ENCODE measurements at regions not wholly inside any gene's neighbourhood (a gene's known extent, or its start where the extent isn't known, plus 50 kb on each side); places are given as distances from the start of the nearest gene placed in this dataset.

DNA sequence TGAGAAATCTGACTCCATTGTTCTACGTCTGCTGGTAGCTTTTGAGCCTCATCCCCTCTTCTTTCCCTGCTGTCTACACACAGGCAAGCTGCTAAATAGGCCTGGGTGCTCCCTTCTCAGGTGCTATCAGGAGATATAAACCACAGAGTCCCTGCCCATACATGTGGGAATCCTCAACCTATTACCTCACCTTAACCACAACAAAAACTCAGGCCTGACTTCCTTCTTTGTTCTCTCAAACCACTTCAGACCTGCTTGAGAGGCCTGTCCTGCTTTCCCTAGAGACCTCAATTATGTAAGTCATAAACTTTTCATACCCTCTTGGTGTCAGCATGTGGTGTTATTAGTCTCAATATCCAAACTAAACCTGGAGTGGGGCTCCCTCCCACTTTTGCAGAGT, 75.0 kb upstream of the MAGI2 start:
- Histone ChIP-seq H3K36me3 (ENCODE audit: low read depth) (no peaks in the 10 kb centered on the region), H4K20me1 (ENCODE audit: insufficient read depth) (no peaks in the 10 kb centered on the region), H3K27me3 (ENCODE audit: insufficient read depth, low read depth) (no peaks in the 10 kb centered on the region), H3K9me3 (ENCODE audit: insufficient read depth, low read depth) (no peaks in the 10 kb centered on the region), H3K27ac (no peak overlapping the region), H3K4me3 (no peak overlapping the region), H3F3A (ENCODE audit: insufficient read depth, low read depth) (no peaks in the 10 kb centered on the region), H3K9me2 (ENCODE audit: insufficient read depth) (no peaks in the 10 kb centered on the region; the same call in 1 of the 2 replicates), H3K79me2 (ENCODE audit: low read depth) (no peaks in the 10 kb centered on the region), H3K4me2 (no peak overlapping the region), H2AFZ (no peak overlapping the region), H3K4me1 (replicated peaks; ENCODE audit: insufficient read depth) (peaks cover 10% of the 10 kb centered on the region; the same call in 1 of the 2 replicates)
- TF ChIP-seq, protein P1, sequence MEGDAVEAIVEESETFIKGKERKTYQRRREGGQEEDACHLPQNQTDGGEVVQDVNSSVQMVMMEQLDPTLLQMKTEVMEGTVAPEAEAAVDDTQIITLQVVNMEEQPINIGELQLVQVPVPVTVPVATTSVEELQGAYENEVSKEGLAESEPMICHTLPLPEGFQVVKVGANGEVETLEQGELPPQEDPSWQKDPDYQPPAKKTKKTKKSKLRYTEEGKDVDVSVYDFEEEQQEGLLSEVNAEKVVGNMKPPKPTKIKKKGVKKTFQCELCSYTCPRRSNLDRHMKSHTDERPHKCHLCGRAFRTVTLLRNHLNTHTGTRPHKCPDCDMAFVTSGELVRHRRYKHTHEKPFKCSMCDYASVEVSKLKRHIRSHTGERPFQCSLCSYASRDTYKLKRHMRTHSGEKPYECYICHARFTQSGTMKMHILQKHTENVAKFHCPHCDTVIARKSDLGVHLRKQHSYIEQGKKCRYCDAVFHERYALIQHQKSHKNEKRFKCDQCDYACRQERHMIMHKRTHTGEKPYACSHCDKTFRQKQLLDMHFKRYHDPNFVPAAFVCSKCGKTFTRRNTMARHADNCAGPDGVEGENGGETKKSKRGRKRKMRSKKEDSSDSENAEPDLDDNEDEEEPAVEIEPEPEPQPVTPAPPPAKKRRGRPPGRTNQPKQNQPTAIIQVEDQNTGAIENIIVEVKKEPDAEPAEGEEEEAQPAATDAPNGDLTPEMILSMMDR (conservative IDR thresholded peaks at IDR 0.05): no peak
- TF ChIP-seq EZH2 (IDR thresholded peaks at IDR 0.05; ENCODE audit: low read depth): no peak
- BruUV-seq (replicated peaks): no TSS peak
- peak in 1 of 2 experiments; percentile 35 for DNase-seq
- POLR2A ChIA-PET (ENCODE audit: unreplicated experiment): interaction anchor here (0.7 kb wide), 1 partner anchor 194 kb away, joined by 3 read pairs; no protein-coding TSS in a partner anchor
- intact Hi-C loops (cut with micrococcal nuclease; ENCODE audit: unreplicated experiment): no loop called here
- CTCF ChIA-PET: no interaction called here

- TF ChIP-seq, protein P1 (conservative IDR thresholded peaks at IDR 0.05): no peak
- TF ChIP-seq EZH2 (IDR thresholded peaks at IDR 0.05; ENCODE audit: low read depth): no peak
- Histone ChIP-seq H3K9me2 (ENCODE audit: insufficient read depth) (no peaks in the 10 kb centered on the region), H3K4me2 (no peak overlapping the region), H3K27ac (no peak overlapping the region), H4K20me1 (ENCODE audit: insufficient read depth) (no peaks in the 10 kb centered on the region), H3F3A (ENCODE audit: insufficient read depth, low read depth) (no peaks in the 10 kb centered on the region), H3K4me3 (no peak overlapping the region), H3K9me3 (ENCODE audit: insufficient read depth, low read depth) (no peaks in the 10 kb centered on the region), H3K36me3 (ENCODE audit: low read depth) (no peaks in the 10 kb centered on the region), H3K27me3 (ENCODE audit: insufficient read depth, low read depth) (no peaks in the 10 kb centered on the region), H2AFZ (no peak overlapping the region), H3K4me1 (replicated peaks; ENCODE audit: insufficient read depth) (peaks cover 10% of the 10 kb centered on the region; the same call in 1 of the 2 replicates), H3K79me2 (ENCODE audit: low read depth) (no peaks in the 10 kb centered on the region)
- ChIA-PET CTCF (no interaction called here), POLR2A (ENCODE audit: unreplicated experiment) (no interaction called here)
- no peak for DNase-seq
- intact Hi-C loops (cut with micrococcal nuclease; ENCODE audit: unreplicated experiment): no loop called here
- no TSS peak for BruUV-seq (replicated peaks)
Observed at GRCh38 chr7:79524048-79524447, 70.6 kb upstream of the MAGI2 start.

DNA sequence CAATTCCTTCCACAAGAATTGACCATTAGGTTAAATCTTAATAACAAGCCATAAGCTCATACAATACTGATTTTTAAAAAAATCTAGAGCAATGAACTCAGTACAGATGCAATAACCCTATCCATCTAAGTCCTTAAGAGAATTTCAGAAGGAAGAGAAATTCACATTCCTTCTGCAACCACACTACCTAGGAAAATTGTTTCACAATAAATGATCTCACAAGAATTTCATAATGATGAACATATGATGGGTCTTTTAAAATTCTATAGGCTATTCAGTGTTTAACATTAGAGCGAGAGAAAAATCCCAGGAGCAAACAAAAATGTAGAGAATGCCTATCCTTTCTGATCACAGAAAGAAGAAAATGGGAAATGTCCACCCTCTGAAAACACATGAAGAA, 70.0 kb upstream of the MAGI2 start:
- DNase-seq: no peak
- BruUV-seq (replicated peaks): no TSS peak
- no peaks in the 10 kb centered on the region for H3K27me3 ChIP-seq (ENCODE audit: insufficient read depth, low read depth)
- no peak overlapping the region for H3K4me3 ChIP-seq
- H3K27ac ChIP-seq: no peak overlapping the region
- intact Hi-C loops (cut with micrococcal nuclease; ENCODE audit: unreplicated experiment): no loop called here
- H4K20me1 ChIP-seq (ENCODE audit: insufficient read depth): no peaks in the 10 kb centered on the region
- no peaks in the 10 kb centered on the region for H3F3A ChIP-seq (ENCODE audit: insufficient read depth, low read depth)
- POLR2A ChIA-PET (ENCODE audit: unreplicated experiment): no interaction called here
- no peak overlapping the region for H2AFZ ChIP-seq
- CTCF ChIA-PET: no interaction called here
- no peaks in the 10 kb centered on the region for H3K9me2 ChIP-seq (ENCODE audit: insufficient read depth)
- H3K36me3 ChIP-seq (ENCODE audit: low read depth): no peaks in the 10 kb centered on the region
- no peaks in the 10 kb centered on the region for H3K79me2 ChIP-seq (ENCODE audit: low read depth)
- H3K9me3 ChIP-seq (ENCODE audit: insufficient read depth, low read depth): no peaks in the 10 kb centered on the region
- no peak for TF ChIP-seq EZH2 (IDR thresholded peaks at IDR 0.05; ENCODE audit: low read depth)
- TF ChIP-seq, protein P1 (conservative IDR thresholded peaks at IDR 0.05): no peak
- no peak overlapping the region for H3K4me2 ChIP-seq
- peaks cover 10% of the 10 kb centered on the region; the same call in 1 of the 2 replicates for H3K4me1 ChIP-seq (replicated peaks; ENCODE audit: insufficient read depth)
